SK-N-SH (cell line): ENCODE measurements at regions not wholly inside any gene's neighbourhood (a gene's known extent, or its start where the extent isn't known, plus 50 kb on each side); places are given as distances from the start of the nearest gene placed in this dataset.

Source experiments
- CTCF ChIP-seq: fragments of 200-600 bp; sonication (generic); IDR thresholded peaks from 2 replicates; pipeline ENCODE4 v1.6.1; 2017; ENCODE audit warnings: antibody characterized with exemption, mild to moderate bottlenecking, moderate library complexity
- EP300 ChIP-seq, 2 experiments: IDR thresholded peaks; 2 replicates each; pipeline versions ENCODE4 v1.4.0 to v1.6.1; 2012; ENCODE audit warnings: borderline replicate concordance in 1 of 2, low read depth in 1 of 2, low read length in 1 of 2
- EZH2phosphoT487 ChIP-seq: fragments of 200-600 bp; sonication (generic); IDR thresholded peaks from 2 replicates; pipeline ENCODE4 v1.6.1; 2017; ENCODE audit warnings: low read depth, mixed run types, mild to moderate bottlenecking, antibody characterized with exemption, moderate library complexity, borderline replicate concordance
- FOSL2 ChIP-seq: IDR thresholded peaks from 2 replicates; pipeline ENCODE4 v1.4.0; 2012; ENCODE audit warnings: low read depth, mild to moderate bottlenecking, moderate library complexity, borderline replicate concordance
- FOXM1 ChIP-seq: IDR thresholded peaks from 2 replicates; pipeline ENCODE4 v1.4.0; 2012; ENCODE audit warnings: low read depth, mild to moderate bottlenecking
- JUND ChIP-seq: IDR thresholded peaks from 2 replicates; pipeline ENCODE4 v1.4.0; 2012
- NFIC ChIP-seq: IDR thresholded peaks from 2 replicates; pipeline ENCODE4 v1.4.0; 2012; ENCODE audit warnings: borderline replicate concordance
- PBX3 ChIP-seq: IDR thresholded peaks from 2 replicates; pipeline ENCODE4; 2012
- POLR2AphosphoS5 ChIP-seq: IDR thresholded peaks from 2 replicates; pipeline ENCODE4 v1.6.1; 2012; ENCODE audit warnings: low read depth, low read length
- REST ChIP-seq: IDR thresholded peaks from 2 replicates; pipeline ENCODE4 v1.6.1; 2012; ENCODE audit warnings: mild to moderate bottlenecking, low read depth, low read length, moderate library complexity
- SMC3 ChIP-seq: IDR thresholded peaks from 2 replicates; pipeline ENCODE4 v1.6.1; 2012; ENCODE audit warnings: low read depth, low read length, improper control_type of control experiment
- TEAD4 ChIP-seq: IDR thresholded peaks from 2 replicates; pipeline ENCODE4 v1.4.0; 2012; ENCODE audit warnings: mild to moderate bottlenecking, borderline replicate concordance; ENCODE audit not compliant: insufficient read depth
- YY1 ChIP-seq: IDR thresholded peaks from 2 replicates; pipeline ENCODE4 v1.4.0; 2012; ENCODE audit warnings: low read depth, mild to moderate bottlenecking

- TF ChIP-seq TEAD4 (no peak), EZH2phosphoT487 (no peak), POLR2AphosphoS5 (no peak), SMC3 (no peak), PBX3 (no peak), CTCF (no peak), FOXM1 (no peak), YY1 (no peak), REST (no peak), JUND (no peak), EP300 (IDR thresholded peaks at IDR 0.05; ENCODE audit: borderline replicate concordance in 1 of 2, low read depth in 1 of 2, low read length in 1 of 2) (no peak), FOSL2 (no peak), NFIC (no peak)
Measured at GRCh38 chr6:139545206-139546105, 171.0 kb upstream of the CITED2 start.
